ENCODE measurements at regions not wholly inside any gene's neighbourhood (a gene's known extent, or its start where the extent isn't known, plus 50 kb on each side); places are given as distances from the start of the nearest gene placed in this dataset.
"Not testable (repeated sequence)": the region's sequence is repeated elsewhere in the genome, so short reads cannot be mapped to it uniquely, and the experiment has no call there.

- not testable (repeated sequence) for DNase-seq
Measured at GRCh38 chr1:98811-99210, 352.7 kb downstream of the OR4F29 start.

- DNase-seq, result not testable (repeated sequence)
Measured at GRCh38 chr1:91279-91678, 360.2 kb downstream of the OR4F29 start.

- DNase-seq, result not testable (repeated sequence)
Measured at GRCh38 chr1:88110-88509, 363.4 kb downstream of the OR4F29 start.

GRCh38 chr1:79152-79551 is 372.3 kb downstream of the OR4F29 start:
- DNase-seq, result not testable (repeated sequence)

- DNase-seq, result not testable (repeated sequence)
Measured at GRCh38 chr1:65119-65518, 386.4 kb downstream of the OR4F29 start, which contains the start of gene OR4F5. TSS of gene OR4F5 (plus strand) at chr1:65419.

GRCh38 chr1:56014-56531 is 395.4 kb downstream of the OR4F29 start:
- not testable (repeated sequence) for DNase-seq

- DNase-seq, result not testable (repeated sequence)
Measured at GRCh38 chr1:53182-53581, 398.3 kb downstream of the OR4F29 start.

GRCh38 chr1:41965-42466 is 409.5 kb downstream of the OR4F29 start:
- not testable (repeated sequence) for DNase-seq

- not testable (repeated sequence) for DNase-seq
Measured at GRCh38 chr1:41197-41596, 410.3 kb downstream of the OR4F29 start.

- not testable (repeated sequence) for DNase-seq
Measured at GRCh38 chr1:29183-29582, 422.3 kb downstream of the OR4F29 start.

- not testable (repeated sequence) for DNase-seq
Measured at GRCh38 chr1:17298-17697, 434.2 kb downstream of the OR4F29 start.

- DNase-seq, result not testable (repeated sequence)
Measured at GRCh38 chr1:16025-16424, 435.5 kb downstream of the OR4F29 start.

- not testable (repeated sequence) for DNase-seq
Measured at GRCh38 chr1:9941-10717, 441.3 kb downstream of the OR4F29 start.
